Fibroblast of lung (primary cell): ENCODE measurements at regions not wholly inside any gene's neighbourhood (a gene's known extent, or its start where the extent isn't known, plus 50 kb on each side); places are given as distances from the start of the nearest gene placed in this dataset.

Experiments used
- DNase-seq, 2 donors: peaks; one replicate each; pipeline versions ENCODE4 v3.0.0 to v3.0.0-alpha.2; 2010; ENCODE audit warnings: low read depth in 2 of 2
- H2AFZ ChIP-seq: 2 replicates; pipeline ENCODE4 v1.5.1; 2012; ENCODE audit warnings: low read length, control low read depth, inconsistent platforms
- H3K27ac ChIP-seq: 2 replicates; pipeline ENCODE4 v1.5.1; 2011; ENCODE audit warnings: low read length, control low read depth; ENCODE audit not compliant: insufficient read depth
- H3K27me3 ChIP-seq: 2 replicates; pipeline ENCODE4 v1.5.1; 2011; ENCODE audit warnings: mild to moderate bottlenecking, low read length; ENCODE audit not compliant: control insufficient read depth, insufficient read depth
- H3K36me3 ChIP-seq: 2 replicates; pipeline ENCODE4 v1.5.1; 2011; ENCODE audit warnings: low read length; ENCODE audit not compliant: control insufficient read depth, insufficient read depth
- H3K4me1 ChIP-seq: 2 replicates; pipeline ENCODE4 v1.5.1; 2011; ENCODE audit warnings: low read length; ENCODE audit not compliant: control insufficient read depth, insufficient read depth; ENCODE audit errors: extremely low read depth
- H3K4me2 ChIP-seq: 2 replicates; pipeline ENCODE4 v1.5.1; 2011; ENCODE audit warnings: low read length, control low read depth; ENCODE audit not compliant: insufficient read depth; ENCODE audit errors: extremely low read depth
- H3K4me3 ChIP-seq, 4 experiments: fragments of 200-600 bp in 1 of 4; sonication (generic) in 1 of 4; replicated peaks in 1 of 4; 2 replicates each; pipeline ENCODE4 v1.5.1; 2011 to 2016; ENCODE audit warnings: low read length in 4 of 4, low read depth in 3 of 4, mild to moderate bottlenecking in 3 of 4, control low read depth in 2 of 4, inconsistent platforms in 1 of 4, mixed read lengths in 1 of 4; ENCODE audit not compliant: insufficient read depth in 1 of 4; ENCODE audit errors: control extremely low read depth in 1 of 4
- H3K79me2 ChIP-seq: 2 replicates; pipeline ENCODE4 v1.5.1; 2012; ENCODE audit warnings: mild to moderate bottlenecking, low read length, inconsistent platforms; ENCODE audit not compliant: control insufficient read depth, insufficient read depth
- H3K9ac ChIP-seq: 2 replicates; pipeline ENCODE4 v1.5.1; 2011; ENCODE audit warnings: mild to moderate bottlenecking, low read length, control low read depth; ENCODE audit not compliant: insufficient read depth
- H3K9me3 ChIP-seq: 2 replicates; pipeline ENCODE4 v1.5.1; 2012; ENCODE audit warnings: low read depth, low read length; ENCODE audit not compliant: control insufficient read depth, insufficient read depth
- H4K20me1 ChIP-seq: 2 replicates; pipeline ENCODE4 v1.5.1; 2011; ENCODE audit warnings: low read length; ENCODE audit not compliant: control insufficient read depth, insufficient read depth; ENCODE audit errors: extremely low read depth
- CTCF ChIP-seq, 2 donors: IDR thresholded peaks in 1 of 2; conservative IDR thresholded peaks in 1 of 2; 1 replicate in 1 of 2; 2 replicates in 1 of 2; pipeline ENCODE4 v1.5.1; 2011 to 2012; ENCODE audit warnings: low read length in 2 of 2, control low read depth in 1 of 2, inconsistent platforms in 1 of 2, low read depth in 1 of 2, mild to moderate bottlenecking in 1 of 2
- EZH2 ChIP-seq: IDR thresholded peaks from 2 replicates; pipeline ENCODE4 v1.5.1; 2012; ENCODE audit warnings: low read length, control low read depth, mild to moderate bottlenecking; ENCODE audit errors: missing control alignments

GRCh38 chr19:27936139-27936538 lies 1276.8 kb downstream of the UQCRFS1 start:
- Histone ChIP-seq H2AFZ (no peak overlapping the region), H3K27me3 (no peaks in the 10 kb centered on the region), H3K79me2 (no peaks in the 10 kb centered on the region), H3K9ac (no peak overlapping the region), H3K36me3 (no peaks in the 10 kb centered on the region), H3K9me3 (no peaks in the 10 kb centered on the region), H4K20me1 (no peaks in the 10 kb centered on the region), H3K4me2 (no peak overlapping the region), H3K4me1 (no peaks in the 10 kb centered on the region), H3K4me3 (no peak overlapping the region), H3K27ac (no peak overlapping the region)
- DNase-seq, result no peak
- TF ChIP-seq EZH2, result no peak
- TF ChIP-seq CTCF (conservative IDR thresholded peaks at IDR 0.05 in 1 of 2, IDR thresholded peaks at IDR 0.05 in 1 of 2; ENCODE audit: low read depth in 1 of 2, low read length in 2 of 2), result no peak

- H3K9ac ChIP-seq, result no peak overlapping the region
- H3K4me3 ChIP-seq, result no peak overlapping the region
- H3K27me3 ChIP-seq, result no peaks in the 10 kb centered on the region
- no peak overlapping the region for H2AFZ ChIP-seq
- no peaks in the 10 kb centered on the region for H3K79me2 ChIP-seq
- no peak for DNase-seq
- H3K4me1 ChIP-seq, result no peaks in the 10 kb centered on the region
- H3K9me3 ChIP-seq, result no peaks in the 10 kb centered on the region
- H3K27ac ChIP-seq, result no peak overlapping the region
- TF ChIP-seq CTCF (conservative IDR thresholded peaks at IDR 0.05 in 1 of 2, IDR thresholded peaks at IDR 0.05 in 1 of 2; ENCODE audit: low read depth in 1 of 2, low read length in 2 of 2) (no peak), EZH2 (no peak)
- H3K36me3 ChIP-seq, result no peaks in the 10 kb centered on the region
- H4K20me1 ChIP-seq, result no peaks in the 10 kb centered on the region
- H3K4me2 ChIP-seq, result no peak overlapping the region
These were observed 1277.3 kb downstream of the UQCRFS1 start for GRCh38 chr19:27935669-27936068.

- Histone ChIP-seq H3K36me3 (no peaks in the 10 kb centered on the region), H3K79me2 (no peaks in the 10 kb centered on the region), H2AFZ (no peak overlapping the region), H3K27ac (no peak overlapping the region), H3K4me3 (no peak overlapping the region), H4K20me1 (no peaks in the 10 kb centered on the region), H3K4me1 (no peaks in the 10 kb centered on the region), H3K9me3 (no peaks in the 10 kb centered on the region), H3K4me2 (no peak overlapping the region), H3K27me3 (no peaks in the 10 kb centered on the region), H3K9ac (no peak overlapping the region)
- DNase-seq, result no peak
- TF ChIP-seq CTCF (conservative IDR thresholded peaks at IDR 0.05 in 1 of 2, IDR thresholded peaks at IDR 0.05 in 1 of 2; ENCODE audit: low read depth in 1 of 2, low read length in 2 of 2) (no peak), EZH2 (no peak)
These were observed 1283.6 kb downstream of the UQCRFS1 start for GRCh38 chr19:27929399-27929798.
